ENCODE measurements at regions not wholly inside any gene's neighbourhood (a gene's known extent, or its start where the extent isn't known, plus 50 kb on each side); places are given as distances from the start of the nearest gene placed in this dataset.
A peak's percentile ranks its signal among the peaks of the same experiment; 100 is the strongest.

DNA sequence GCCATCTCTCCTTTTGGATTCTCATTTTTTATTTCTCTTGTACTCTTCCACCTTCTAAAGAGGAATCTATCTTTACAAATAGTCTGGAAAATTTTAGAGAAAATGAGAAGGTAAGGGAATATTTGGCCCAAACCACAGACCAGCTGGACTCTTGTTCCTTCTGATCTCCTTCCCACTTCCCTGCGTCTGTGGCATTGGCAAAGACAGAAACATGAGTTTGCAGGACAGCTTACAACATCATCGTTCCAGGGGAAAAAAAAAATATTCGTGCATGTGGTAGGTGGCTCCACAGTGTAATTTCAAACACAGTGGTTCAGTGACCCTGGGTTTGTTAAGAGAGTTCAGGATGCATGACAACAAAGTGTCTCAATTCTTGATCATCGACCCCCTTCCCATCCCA is 755.0 kb downstream of the DNAH5 start:
- H3K9ac ChIP-seq (ENCODE audit: insufficient read depth, low read length) = no peak overlapping the region
- TF ChIP-seq, protein P1, sequence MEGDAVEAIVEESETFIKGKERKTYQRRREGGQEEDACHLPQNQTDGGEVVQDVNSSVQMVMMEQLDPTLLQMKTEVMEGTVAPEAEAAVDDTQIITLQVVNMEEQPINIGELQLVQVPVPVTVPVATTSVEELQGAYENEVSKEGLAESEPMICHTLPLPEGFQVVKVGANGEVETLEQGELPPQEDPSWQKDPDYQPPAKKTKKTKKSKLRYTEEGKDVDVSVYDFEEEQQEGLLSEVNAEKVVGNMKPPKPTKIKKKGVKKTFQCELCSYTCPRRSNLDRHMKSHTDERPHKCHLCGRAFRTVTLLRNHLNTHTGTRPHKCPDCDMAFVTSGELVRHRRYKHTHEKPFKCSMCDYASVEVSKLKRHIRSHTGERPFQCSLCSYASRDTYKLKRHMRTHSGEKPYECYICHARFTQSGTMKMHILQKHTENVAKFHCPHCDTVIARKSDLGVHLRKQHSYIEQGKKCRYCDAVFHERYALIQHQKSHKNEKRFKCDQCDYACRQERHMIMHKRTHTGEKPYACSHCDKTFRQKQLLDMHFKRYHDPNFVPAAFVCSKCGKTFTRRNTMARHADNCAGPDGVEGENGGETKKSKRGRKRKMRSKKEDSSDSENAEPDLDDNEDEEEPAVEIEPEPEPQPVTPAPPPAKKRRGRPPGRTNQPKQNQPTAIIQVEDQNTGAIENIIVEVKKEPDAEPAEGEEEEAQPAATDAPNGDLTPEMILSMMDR (conservative IDR thresholded peaks at IDR 0.05 in 1 of 2, IDR thresholded peaks at IDR 0.05 in 1 of 2; ENCODE audit: low read depth in 1 of 2, low read length in 2 of 2) = no peak
- no peak for TF ChIP-seq EZH2 (IDR thresholded peaks at IDR 0.05; ENCODE audit: low read length, missing control alignments)
- no peaks in the 10 kb centered on the region for H3K9me3 ChIP-seq (ENCODE audit: control insufficient read depth, insufficient read depth, low read depth, low read length)
- no peak overlapping the region for H2AFZ ChIP-seq (ENCODE audit: low read length)
- H3K27ac ChIP-seq (ENCODE audit: insufficient read depth, low read length) = no peak overlapping the region
- H3K27me3 ChIP-seq (ENCODE audit: control insufficient read depth, insufficient read depth, low read length) = no peaks in the 10 kb centered on the region
- no peak overlapping the region for H3K4me3 ChIP-seq (replicated peaks in 1 of 4; ENCODE audit: control extremely low read depth in 1 of 4, insufficient read depth in 1 of 4, low read depth in 3 of 4, low read length in 4 of 4)
- peaks cover 2% of the 10 kb centered on the region for H4K20me1 ChIP-seq (ENCODE audit: control insufficient read depth, extremely low read depth, insufficient read depth, low read length)
- peak in 1 of 2 donors; percentile 30 for DNase-seq (ENCODE audit: low read depth in 2 of 2)
- H3K4me1 ChIP-seq (ENCODE audit: control insufficient read depth, extremely low read depth, insufficient read depth, low read length) = no peaks in the 10 kb centered on the region
- no peak overlapping the region for H3K4me2 ChIP-seq (ENCODE audit: extremely low read depth, insufficient read depth, low read length)
- no peaks in the 10 kb centered on the region for H3K79me2 ChIP-seq (ENCODE audit: control insufficient read depth, insufficient read depth, low read length)
- no peaks in the 10 kb centered on the region for H3K36me3 ChIP-seq (ENCODE audit: control insufficient read depth, insufficient read depth, low read length)

DNA sequence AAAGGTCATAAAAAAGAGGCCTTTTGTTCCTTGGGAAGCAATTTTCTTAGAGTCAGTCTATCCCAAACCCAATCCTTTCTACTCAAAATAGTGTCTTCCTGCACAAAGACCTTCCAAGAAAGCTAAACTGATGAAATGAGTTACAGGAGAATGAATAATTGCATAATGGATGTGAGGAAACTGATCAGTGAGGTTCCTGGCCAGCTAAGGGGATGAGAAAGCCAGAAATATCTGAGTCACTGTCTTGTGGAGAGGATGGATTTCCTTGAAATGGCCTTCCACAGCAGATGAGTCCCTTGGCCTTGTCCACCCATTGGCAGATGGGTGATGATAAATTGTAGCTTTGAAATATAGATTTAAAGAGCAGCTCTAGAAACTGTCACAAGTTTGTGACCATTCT is 756.1 kb downstream of the DNAH5 start:
- Histone ChIP-seq H3K9ac (ENCODE audit: insufficient read depth, low read length) (no peak overlapping the region), H3K4me3 (replicated peaks in 1 of 4; ENCODE audit: control extremely low read depth in 1 of 4, insufficient read depth in 1 of 4, low read depth in 3 of 4, low read length in 4 of 4) (no peak overlapping the region), H2AFZ (ENCODE audit: low read length) (no peak overlapping the region), H4K20me1 (ENCODE audit: control insufficient read depth, extremely low read depth, insufficient read depth, low read length) (peaks cover 2% of the 10 kb centered on the region), H3K79me2 (ENCODE audit: control insufficient read depth, insufficient read depth, low read length) (no peaks in the 10 kb centered on the region), H3K4me1 (ENCODE audit: control insufficient read depth, extremely low read depth, insufficient read depth, low read length) (no peaks in the 10 kb centered on the region), H3K4me2 (ENCODE audit: extremely low read depth, insufficient read depth, low read length) (no peak overlapping the region), H3K27ac (ENCODE audit: insufficient read depth, low read length) (no peak overlapping the region), H3K9me3 (ENCODE audit: control insufficient read depth, insufficient read depth, low read depth, low read length) (no peaks in the 10 kb centered on the region), H3K27me3 (ENCODE audit: control insufficient read depth, insufficient read depth, low read length) (no peaks in the 10 kb centered on the region), H3K36me3 (ENCODE audit: control insufficient read depth, insufficient read depth, low read length) (no peaks in the 10 kb centered on the region)
- no peak for TF ChIP-seq EZH2 (IDR thresholded peaks at IDR 0.05; ENCODE audit: low read length, missing control alignments)
- peak in 1 of 2 donors; percentile 32 for DNase-seq (ENCODE audit: low read depth in 2 of 2)

DNA sequence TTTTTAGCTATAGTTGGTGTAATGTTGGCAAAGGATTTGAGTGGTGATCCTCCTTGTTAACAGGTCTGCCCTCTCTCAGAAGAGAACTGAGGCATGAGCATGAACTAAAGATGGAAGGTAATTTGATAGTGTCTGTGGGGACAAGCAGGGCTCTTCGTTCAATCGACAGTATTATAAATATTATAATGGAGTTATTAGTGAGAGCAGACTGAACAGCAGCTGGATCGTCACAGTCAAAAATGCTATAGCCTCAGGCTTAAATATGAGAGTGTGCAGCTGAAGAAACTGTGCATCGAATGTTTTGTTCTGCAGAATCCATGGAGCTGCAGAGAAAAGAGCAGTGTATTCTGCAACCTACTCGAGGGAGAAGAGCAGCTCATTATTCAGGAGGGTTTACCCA is 757.3 kb downstream of the DNAH5 start:
- no peak for TF ChIP-seq EZH2 (IDR thresholded peaks at IDR 0.05; ENCODE audit: low read length, missing control alignments)
- TF ChIP-seq, protein P1 (conservative IDR thresholded peaks at IDR 0.05 in 1 of 2, IDR thresholded peaks at IDR 0.05 in 1 of 2; ENCODE audit: low read depth in 1 of 2, low read length in 2 of 2) = no peak
- H4K20me1 ChIP-seq (ENCODE audit: control insufficient read depth, extremely low read depth, insufficient read depth, low read length) = peaks cover 2% of the 10 kb centered on the region
- H3K4me2 ChIP-seq (ENCODE audit: extremely low read depth, insufficient read depth, low read length) = no peak overlapping the region
- no peaks in the 10 kb centered on the region for H3K4me1 ChIP-seq (ENCODE audit: control insufficient read depth, extremely low read depth, insufficient read depth, low read length)
- no peaks in the 10 kb centered on the region for H3K9me3 ChIP-seq (ENCODE audit: control insufficient read depth, insufficient read depth, low read depth, low read length)
- no peaks in the 10 kb centered on the region for H3K27me3 ChIP-seq (ENCODE audit: control insufficient read depth, insufficient read depth, low read length)
- H3K36me3 ChIP-seq (ENCODE audit: control insufficient read depth, insufficient read depth, low read length) = no peaks in the 10 kb centered on the region
- no peak overlapping the region for H3K9ac ChIP-seq (ENCODE audit: insufficient read depth, low read length)
- H3K4me3 ChIP-seq (replicated peaks in 1 of 4; ENCODE audit: control extremely low read depth in 1 of 4, insufficient read depth in 1 of 4, low read depth in 3 of 4, low read length in 4 of 4) = no peak overlapping the region
- no peaks in the 10 kb centered on the region for H3K79me2 ChIP-seq (ENCODE audit: control insufficient read depth, insufficient read depth, low read length)
- no peak overlapping the region for H3K27ac ChIP-seq (ENCODE audit: insufficient read depth, low read length)
- no peak overlapping the region for H2AFZ ChIP-seq (ENCODE audit: low read length)
- no peak for DNase-seq (ENCODE audit: low read depth in 2 of 2)

Data from fibroblast of lung (primary cell).